ENCODE measurements at regions not wholly inside any gene's neighbourhood (a gene's known extent, or its start where the extent isn't known, plus 50 kb on each side); places are given as distances from the start of the nearest gene placed in this dataset.
"Not testable (repeated sequence)": the region's sequence is repeated elsewhere in the genome, so short reads cannot be mapped to it uniquely, and the experiment has no call there.

GRCh38 chr21:28699596-28700259 lies 292.9 kb downstream of the LTN1 start:
- Histone ChIP-seq H3K9me3 (ENCODE audit: control insufficient read depth in 5 of 5, low read length in 5 of 5) (peaks cover 0 to 8% (median 0%) of the 10 kb centered on the region in 5 donors), H3K9ac (ENCODE audit: low read length in 5 of 5) (no peak overlapping the region), H3K36me3 (ENCODE audit: control insufficient read depth in 5 of 5, insufficient read depth in 5 of 5, low read length in 5 of 5) (no peaks in the 10 kb centered on the region), H3K4me1 (ENCODE audit: control insufficient read depth in 5 of 5, insufficient read depth in 5 of 5, low read length in 5 of 5) (peaks cover 0 to 17% (median 4%) of the 10 kb centered on the region in 5 donors), H3K27ac (ENCODE audit: low read depth, low read length) (no peak overlapping the region), H3K4me3 (ENCODE audit: low read depth in 1 of 5, low read length in 5 of 5) (no peak overlapping the region), H3K27me3 (ENCODE audit: control insufficient read depth in 5 of 5, insufficient read depth in 4 of 5, low read length in 5 of 5) (no peaks in the 10 kb centered on the region)

- no peak overlapping the region for H3K4me3 ChIP-seq (ENCODE audit: low read depth in 1 of 5, low read length in 5 of 5)
- H3K9me3 ChIP-seq (ENCODE audit: control insufficient read depth in 5 of 5, low read length in 5 of 5), result peaks cover 0 to 8% (median 0%) of the 10 kb centered on the region in 5 donors
- no peak overlapping the region for H3K27ac ChIP-seq (ENCODE audit: low read depth, low read length)
- no peak overlapping the region for H3K9ac ChIP-seq (ENCODE audit: low read length in 5 of 5)
- no peaks in the 10 kb centered on the region for H3K36me3 ChIP-seq (ENCODE audit: control insufficient read depth in 5 of 5, insufficient read depth in 5 of 5, low read length in 5 of 5)
- no peaks in the 10 kb centered on the region for H3K27me3 ChIP-seq (ENCODE audit: control insufficient read depth in 5 of 5, insufficient read depth in 4 of 5, low read length in 5 of 5)
- peaks cover 0 to 15% (median 4%) of the 10 kb centered on the region in 5 donors for H3K4me1 ChIP-seq (ENCODE audit: control insufficient read depth in 5 of 5, insufficient read depth in 5 of 5, low read length in 5 of 5)
Observed at GRCh38 chr21:28699186-28699585, 293.5 kb downstream of the LTN1 start.

GRCh38 chr21:28696844-28697410 lies 295.8 kb downstream of the LTN1 start:
- no peaks in the 10 kb centered on the region for H3K36me3 ChIP-seq (ENCODE audit: control insufficient read depth in 5 of 5, insufficient read depth in 5 of 5, low read length in 5 of 5)
- peaks cover 0 to 15% (median 4%) of the 10 kb centered on the region in 5 donors for H3K4me1 ChIP-seq (ENCODE audit: control insufficient read depth in 5 of 5, insufficient read depth in 5 of 5, low read length in 5 of 5)
- no peaks in the 10 kb centered on the region for H3K9me3 ChIP-seq (ENCODE audit: control insufficient read depth in 5 of 5, low read length in 5 of 5)
- no peak overlapping the region for H3K27ac ChIP-seq (ENCODE audit: low read depth, low read length)
- H3K9ac ChIP-seq (ENCODE audit: low read length in 5 of 5), result no peak overlapping the region
- no peak overlapping the region for H3K4me3 ChIP-seq (ENCODE audit: low read depth in 1 of 5, low read length in 5 of 5)
- H3K27me3 ChIP-seq (ENCODE audit: control insufficient read depth in 5 of 5, insufficient read depth in 4 of 5, low read length in 5 of 5), result no peaks in the 10 kb centered on the region

- Histone ChIP-seq H3K4me1 (ENCODE audit: control insufficient read depth in 5 of 5, insufficient read depth in 5 of 5, low read length in 5 of 5) (peaks cover 0 to 11% (median 4%) of the 10 kb centered on the region in 5 donors), H3K27ac (ENCODE audit: low read depth, low read length) (no peak overlapping the region), H3K27me3 (ENCODE audit: control insufficient read depth in 5 of 5, insufficient read depth in 4 of 5, low read length in 5 of 5) (no peaks in the 10 kb centered on the region), H3K36me3 (ENCODE audit: control insufficient read depth in 5 of 5, insufficient read depth in 5 of 5, low read length in 5 of 5) (no peaks in the 10 kb centered on the region), H3K9ac (ENCODE audit: low read length in 5 of 5) (no peak overlapping the region), H3K4me3 (ENCODE audit: low read depth in 1 of 5, low read length in 5 of 5) (no peak overlapping the region), H3K9me3 (ENCODE audit: control insufficient read depth in 5 of 5, low read length in 5 of 5) (no peaks in the 10 kb centered on the region)
Observed at GRCh38 chr21:28693476-28693875, 299.2 kb downstream of the LTN1 start.

GRCh38 chr21:28690196-28690595 lies 302.5 kb downstream of the LTN1 start:
- H3K27ac ChIP-seq (ENCODE audit: low read depth, low read length), result no peak overlapping the region
- H3K4me1 ChIP-seq (ENCODE audit: control insufficient read depth in 5 of 5, insufficient read depth in 5 of 5, low read length in 5 of 5), result no peaks in the 10 kb centered on the region
- no peaks in the 10 kb centered on the region for H3K36me3 ChIP-seq (ENCODE audit: control insufficient read depth in 5 of 5, insufficient read depth in 5 of 5, low read length in 5 of 5)
- H3K9me3 ChIP-seq (ENCODE audit: control insufficient read depth in 5 of 5, low read length in 5 of 5), result no peaks in the 10 kb centered on the region
- no peak overlapping the region for H3K4me3 ChIP-seq (ENCODE audit: low read depth in 1 of 5, low read length in 5 of 5)
- H3K27me3 ChIP-seq (ENCODE audit: control insufficient read depth in 5 of 5, insufficient read depth in 4 of 5, low read length in 5 of 5), result no peaks in the 10 kb centered on the region
- no peak overlapping the region for H3K9ac ChIP-seq (ENCODE audit: low read length in 5 of 5)

- Histone ChIP-seq H3K4me1 (ENCODE audit: control insufficient read depth in 5 of 5, insufficient read depth in 5 of 5, low read length in 5 of 5) (peaks cover 0 to 10% (median 0%) of the 10 kb centered on the region in 5 donors), H3K27ac (ENCODE audit: low read depth, low read length) (no peak overlapping the region), H3K9me3 (ENCODE audit: control insufficient read depth in 5 of 5, low read length in 5 of 5) (no peaks in the 10 kb centered on the region), H3K36me3 (ENCODE audit: control insufficient read depth in 5 of 5, insufficient read depth in 5 of 5, low read length in 5 of 5) (no peaks in the 10 kb centered on the region), H3K27me3 (ENCODE audit: control insufficient read depth in 5 of 5, insufficient read depth in 4 of 5, low read length in 5 of 5) (no peaks in the 10 kb centered on the region), H3K9ac (ENCODE audit: low read length in 5 of 5) (no peak overlapping the region), H3K4me3 (ENCODE audit: low read depth in 1 of 5, low read length in 5 of 5) (no peak overlapping the region)
Observed at GRCh38 chr21:28688381-28688780, 304.3 kb downstream of the LTN1 start.

- no peak overlapping the region for H3K4me3 ChIP-seq (ENCODE audit: low read depth in 1 of 5, low read length in 5 of 5)
- no peak overlapping the region for H3K9ac ChIP-seq (ENCODE audit: low read length in 5 of 5)
- H3K27me3 ChIP-seq (ENCODE audit: control insufficient read depth in 5 of 5, insufficient read depth in 4 of 5, low read length in 5 of 5), result no peaks in the 10 kb centered on the region
- no peak overlapping the region for H3K27ac ChIP-seq (ENCODE audit: low read depth, low read length)
- peaks cover 0 to 10% (median 0%) of the 10 kb centered on the region in 5 donors for H3K4me1 ChIP-seq (ENCODE audit: control insufficient read depth in 5 of 5, insufficient read depth in 5 of 5, low read length in 5 of 5)
- H3K9me3 ChIP-seq (ENCODE audit: control insufficient read depth in 5 of 5, low read length in 5 of 5), result no peaks in the 10 kb centered on the region
- H3K36me3 ChIP-seq (ENCODE audit: control insufficient read depth in 5 of 5, insufficient read depth in 5 of 5, low read length in 5 of 5), result no peaks in the 10 kb centered on the region
Observed at GRCh38 chr21:28687586-28687985, 305.1 kb downstream of the LTN1 start.

GRCh38 chr21:28683982-28684752 lies 308.5 kb downstream of the LTN1 start:
- no peak overlapping the region for H3K27ac ChIP-seq (ENCODE audit: low read depth, low read length)
- no peaks in the 10 kb centered on the region for H3K9me3 ChIP-seq (ENCODE audit: control insufficient read depth in 5 of 5, low read length in 5 of 5)
- H3K9ac ChIP-seq (ENCODE audit: low read length in 5 of 5), result no peak overlapping the region
- no peaks in the 10 kb centered on the region for H3K36me3 ChIP-seq (ENCODE audit: control insufficient read depth in 5 of 5, insufficient read depth in 5 of 5, low read length in 5 of 5)
- no peaks in the 10 kb centered on the region for H3K27me3 ChIP-seq (ENCODE audit: control insufficient read depth in 5 of 5, insufficient read depth in 4 of 5, low read length in 5 of 5)
- no peak overlapping the region for H3K4me3 ChIP-seq (ENCODE audit: low read depth in 1 of 5, low read length in 5 of 5)
- H3K4me1 ChIP-seq (ENCODE audit: control insufficient read depth in 5 of 5, insufficient read depth in 5 of 5, low read length in 5 of 5), result peaks cover 0 to 10% (median 0%) of the 10 kb centered on the region in 5 donors

- H3K36me3 ChIP-seq (ENCODE audit: control insufficient read depth in 5 of 5, insufficient read depth in 5 of 5, low read length in 5 of 5); H3K4me3 ChIP-seq (ENCODE audit: low read depth in 1 of 5, low read length in 5 of 5); H3K27ac ChIP-seq (ENCODE audit: low read depth, low read length); H3K27me3 ChIP-seq (ENCODE audit: control insufficient read depth in 5 of 5, insufficient read depth in 4 of 5, low read length in 5 of 5); H3K9ac ChIP-seq (ENCODE audit: low read length in 5 of 5); H3K9me3 ChIP-seq (ENCODE audit: control insufficient read depth in 5 of 5, low read length in 5 of 5): not testable (repeated sequence)
- peaks cover 0 to 10% (median 0%) of the 10 kb centered on the region in 5 donors for H3K4me1 ChIP-seq (ENCODE audit: control insufficient read depth in 5 of 5, insufficient read depth in 5 of 5, low read length in 5 of 5)
Observed at GRCh38 chr21:28682884-28683283, 309.8 kb downstream of the LTN1 start.

- H3K4me1 ChIP-seq (ENCODE audit: control insufficient read depth in 5 of 5, insufficient read depth in 5 of 5, low read length in 5 of 5); H3K9ac ChIP-seq (ENCODE audit: low read length in 5 of 5); H3K36me3 ChIP-seq (ENCODE audit: control insufficient read depth in 5 of 5, insufficient read depth in 5 of 5, low read length in 5 of 5); H3K4me3 ChIP-seq (ENCODE audit: low read depth in 1 of 5, low read length in 5 of 5); H3K27ac ChIP-seq (ENCODE audit: low read depth, low read length); H3K27me3 ChIP-seq (ENCODE audit: control insufficient read depth in 5 of 5, insufficient read depth in 4 of 5, low read length in 5 of 5); H3K9me3 ChIP-seq (ENCODE audit: control insufficient read depth in 5 of 5, low read length in 5 of 5): not testable (repeated sequence)
Observed at GRCh38 chr21:28677096-28677495, 315.6 kb downstream of the LTN1 start.

Data from subcutaneous abdominal adipose tissue (tissue), 5 donors.